GM19023 (cell line): ENCODE measurements at regions not wholly inside any gene's neighbourhood (a gene's known extent, or its start where the extent isn't known, plus 50 kb on each side); places are given as distances from the start of the nearest gene placed in this dataset.
"Not testable (repeated sequence)": the region's sequence is repeated elsewhere in the genome, so short reads cannot be mapped to it uniquely, and the experiment has no call there.

Experiments
- ATAC-seq: cut with Tn5 transposase; IDR thresholded peaks from one replicate; pipeline ENCODE4 v1.9.1; 2021; ENCODE audit warnings: mild to moderate bottlenecking, moderate library complexity; ENCODE audit not compliant: unreplicated experiment

DNA sequence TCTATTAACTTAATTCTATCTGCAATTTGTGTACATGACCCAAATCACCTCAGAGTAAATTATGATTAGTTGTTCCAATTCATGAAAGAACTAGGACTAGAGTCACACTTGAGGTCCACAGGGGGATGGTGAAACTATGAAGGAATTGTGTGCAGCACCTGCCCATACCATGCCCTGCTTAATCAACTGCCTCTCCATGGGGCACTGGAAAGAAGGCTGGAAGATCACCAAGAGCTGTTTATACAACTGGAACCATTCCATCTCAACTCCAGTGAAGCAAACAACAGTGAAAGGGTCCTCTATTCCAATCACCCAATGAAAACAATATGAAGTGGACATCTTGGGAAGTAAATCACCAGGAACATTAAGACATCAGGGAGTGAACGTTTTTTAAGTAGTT, 98.7 kb upstream of the SEMA3D start:
- no peak for ATAC-seq

DNA sequence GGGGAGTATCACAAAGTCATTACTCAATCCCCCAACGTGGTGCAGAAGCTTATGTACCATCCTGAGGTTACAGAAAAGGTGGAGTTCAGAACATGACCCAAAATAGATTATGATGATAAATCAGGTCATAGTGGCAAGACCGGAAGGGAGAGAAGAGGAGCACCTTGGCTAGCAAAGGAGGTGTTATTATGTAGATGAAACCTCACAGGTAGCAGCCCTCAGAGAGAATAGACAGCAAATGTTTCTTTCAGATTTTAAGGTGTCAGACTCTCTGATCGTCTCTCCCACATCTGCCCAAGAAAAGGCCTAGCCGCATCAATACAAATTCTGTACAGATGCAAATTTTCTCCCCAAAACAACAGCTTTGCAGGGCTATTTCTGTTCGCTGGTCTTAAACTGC, 88.3 kb upstream of the SEMA3D start:
- no peak for ATAC-seq

DNA sequence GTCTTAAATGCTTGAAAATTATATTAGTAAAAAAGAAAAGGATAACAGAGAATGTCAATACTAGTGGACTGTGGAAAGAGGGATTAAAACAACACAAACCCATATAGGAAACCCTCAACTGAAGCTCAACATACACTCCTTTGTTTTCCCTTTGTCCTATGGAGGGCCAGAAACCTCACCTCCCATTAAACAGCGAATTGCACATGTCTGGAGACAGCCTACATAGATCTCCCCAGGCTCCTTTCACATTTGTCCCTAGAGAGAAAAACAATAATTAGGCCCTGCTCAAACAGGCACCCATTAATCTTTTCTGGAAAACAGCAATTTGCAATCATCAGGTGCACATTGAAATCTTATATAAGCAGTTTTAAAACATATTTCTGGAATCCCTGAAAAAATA, 87.6 kb upstream of the SEMA3D start:
- ATAC-seq, result no peak

DNA sequence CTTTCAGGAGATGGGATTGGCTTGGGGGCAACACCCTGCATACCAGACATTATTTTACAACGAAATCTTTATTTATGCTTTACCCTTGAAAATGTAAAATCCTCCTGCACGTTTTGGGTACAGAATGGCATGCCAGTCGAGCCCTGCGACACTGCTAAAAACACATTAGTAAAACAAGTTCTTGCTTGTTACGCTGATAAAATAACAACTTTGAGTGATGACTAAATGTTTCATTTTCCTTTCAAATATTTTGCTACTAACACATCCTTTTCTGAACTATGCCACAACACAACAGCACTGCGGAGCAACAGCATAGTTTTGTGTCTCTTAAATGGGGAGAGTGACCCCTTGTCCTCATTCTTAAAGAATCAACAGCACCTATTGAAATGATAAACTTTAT, 76.0 kb upstream of the SEMA3D start:
- ATAC-seq, result no peak

DNA sequence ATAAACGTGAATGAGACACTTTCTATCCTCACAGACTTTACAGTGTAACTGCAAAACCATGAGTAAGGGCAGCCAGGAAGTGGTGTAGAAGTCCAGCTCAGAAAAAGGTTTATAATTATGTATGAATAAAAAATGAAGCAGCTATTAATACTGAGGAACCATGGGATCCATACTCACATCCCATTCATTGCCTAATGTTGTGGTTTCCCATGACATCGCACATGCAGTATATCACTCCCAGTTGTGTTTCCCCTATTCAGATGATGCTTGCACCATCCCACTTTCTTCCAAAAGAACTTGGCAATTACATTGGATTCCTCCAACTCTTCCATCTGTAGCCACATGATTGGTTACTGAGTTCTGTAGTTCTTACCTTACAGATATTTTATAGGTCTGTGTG, 74.5 kb upstream of the SEMA3D start:
- no peak for ATAC-seq

DNA sequence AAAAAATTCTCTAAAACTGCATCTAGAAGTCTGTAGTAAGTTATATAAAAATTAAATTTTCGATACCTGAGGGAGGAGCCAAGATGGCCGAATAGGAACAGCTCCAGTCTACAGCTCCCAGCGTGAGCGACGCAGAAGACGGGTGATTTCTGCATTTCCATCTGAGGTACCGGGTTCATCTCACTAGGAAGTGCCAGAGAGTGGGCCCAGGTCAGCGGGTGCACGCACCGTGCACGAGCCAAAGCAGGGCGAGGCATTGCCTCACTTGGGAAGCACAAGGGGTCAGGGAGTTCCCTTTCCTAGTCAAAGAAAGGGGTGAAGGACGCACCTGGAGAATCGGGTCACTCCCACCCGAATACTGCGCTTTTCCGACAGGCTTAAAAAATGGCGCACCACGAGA, 62.9 kb upstream of the SEMA3D start:
- ATAC-seq, result not testable (repeated sequence)

DNA sequence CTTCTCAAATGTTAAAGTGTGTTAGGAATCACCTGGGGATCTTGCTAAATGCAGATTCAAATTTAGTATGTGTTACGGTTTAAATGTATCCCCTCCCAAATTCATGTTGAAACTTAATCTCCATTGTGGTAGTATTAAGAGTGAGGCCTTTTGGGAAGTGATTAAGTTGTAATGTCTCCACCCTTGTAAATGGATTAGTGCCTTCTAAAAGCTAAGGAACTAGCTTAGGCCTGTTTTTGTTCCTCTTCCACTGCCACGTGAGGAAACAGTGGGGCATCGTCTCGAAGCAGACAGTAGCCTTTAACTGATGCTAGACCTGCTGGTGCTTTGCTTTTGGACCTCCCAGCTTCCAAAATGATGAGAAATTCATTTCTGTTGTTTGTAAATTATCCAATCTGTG, 52.3 kb upstream of the SEMA3D start:
- no peak for ATAC-seq

DNA sequence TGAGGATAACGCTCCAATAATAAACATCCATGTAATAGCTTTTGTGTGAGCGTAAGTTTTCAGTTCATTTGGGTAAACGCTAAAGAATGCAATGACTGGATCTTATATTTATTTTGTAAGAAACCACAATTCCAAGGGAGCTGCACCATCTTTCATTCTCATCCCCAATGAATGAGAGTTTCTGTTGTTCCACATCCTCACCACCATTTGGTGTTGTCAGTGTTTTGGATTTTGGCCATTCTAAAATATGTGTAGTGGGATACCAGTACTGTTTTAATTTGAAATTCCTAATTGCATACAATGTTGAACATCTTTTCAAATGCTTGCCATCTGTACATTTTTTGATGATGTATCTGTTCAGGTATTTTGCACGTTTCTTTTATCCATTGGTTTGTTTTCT, 50.9 kb upstream of the SEMA3D start:
- no peak for ATAC-seq
